C4-2B (cell line): ENCODE measurements at regions not wholly inside any gene's neighbourhood (a gene's known extent, or its start where the extent isn't known, plus 50 kb on each side); places are given as distances from the start of the nearest gene placed in this dataset.

Source experiments
- H3K27ac ChIP-seq: fragments of 450-650 bp; 2 replicates; pipeline ENCODE4 v1.5.1; 2017
- CTCF ChIP-seq: fragments of 450-650 bp; conservative IDR thresholded peaks from 2 replicates; pipeline ENCODE4 v1.5.1; 2017; ENCODE audit warnings: mild to moderate bottlenecking
- ZFX ChIP-seq: fragments of 450-650 bp; IDR thresholded peaks from 2 replicates; pipeline ENCODE4 v1.6.1; 2017

GRCh38 chr4:140258476-140258875 is 104.5 kb upstream of the MAML3 start:
- H3K27ac ChIP-seq, result no peak overlapping the region
- TF ChIP-seq ZFX (no peak), CTCF (no peak)

- TF ChIP-seq CTCF, result no peak
- no peak for TF ChIP-seq ZFX
- no peak overlapping the region for H3K27ac ChIP-seq
These were observed 103.7 kb upstream of the MAML3 start for GRCh38 chr4:140257461-140258305.

DNA sequence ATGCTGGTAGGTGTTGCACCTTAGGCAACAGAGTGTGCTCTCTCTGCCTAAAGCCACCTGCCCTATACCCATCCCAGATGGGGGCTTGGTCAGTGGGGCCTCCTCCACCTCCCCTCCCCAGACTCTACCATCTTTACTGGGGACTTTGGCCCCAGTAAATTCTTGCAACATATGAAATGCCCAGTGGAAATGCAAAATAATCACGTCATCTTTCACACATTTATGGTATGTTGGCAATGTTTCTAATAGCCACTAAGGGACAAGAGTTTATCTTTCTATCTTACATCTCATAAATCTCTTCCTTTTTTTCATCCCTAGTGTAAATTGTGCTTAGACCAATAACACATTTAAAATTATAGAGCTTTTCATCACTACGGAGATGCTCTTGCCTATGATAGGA is 103.0 kb upstream of the MAML3 start:
- H3K27ac ChIP-seq, result no peak overlapping the region
- TF ChIP-seq CTCF, result no peak

DNA sequence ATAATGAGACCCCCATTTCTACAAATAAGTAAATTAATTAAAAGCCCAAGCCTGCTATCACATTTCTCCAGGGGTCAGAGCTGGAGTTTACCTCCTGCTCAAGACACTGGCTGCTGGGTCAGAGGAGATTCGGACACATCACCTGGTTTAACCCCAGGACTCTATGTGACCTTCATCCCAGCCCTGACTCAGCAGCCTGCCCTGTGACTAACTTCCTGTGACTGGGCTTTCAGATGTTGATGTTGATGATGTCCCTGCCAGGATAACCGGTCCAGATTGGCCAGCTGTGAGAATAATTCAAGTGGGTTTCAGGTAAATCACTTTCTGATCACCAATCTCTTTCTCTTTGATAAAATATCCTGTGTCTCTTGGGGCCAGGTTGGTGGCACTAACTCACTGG is 102.4 kb upstream of the MAML3 start:
- TF ChIP-seq CTCF (no peak), ZFX (no peak)
- H3K27ac ChIP-seq, result no peak overlapping the region

DNA sequence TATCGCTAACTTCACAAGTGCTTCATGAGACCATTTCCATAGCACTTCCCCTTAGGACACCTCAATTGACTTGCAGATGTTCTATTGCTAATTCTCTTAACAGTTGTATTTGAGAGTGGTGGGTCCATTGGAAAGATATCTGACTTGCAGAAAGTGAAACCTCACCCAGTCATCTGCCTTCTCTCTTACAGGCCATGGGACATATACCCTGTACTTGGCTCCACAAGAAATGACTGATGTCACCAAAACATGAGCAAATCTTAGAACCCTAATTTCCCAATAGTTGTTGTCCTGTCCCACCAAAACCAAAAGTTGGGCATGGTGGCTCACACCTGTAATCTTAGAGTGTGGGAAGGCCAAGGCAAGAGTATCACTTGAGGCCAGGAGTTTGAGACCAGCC is 101.9 kb upstream of the MAML3 start:
- H3K27ac ChIP-seq, result no peak overlapping the region
- TF ChIP-seq CTCF, result no peak
- no peak for TF ChIP-seq ZFX

DNA sequence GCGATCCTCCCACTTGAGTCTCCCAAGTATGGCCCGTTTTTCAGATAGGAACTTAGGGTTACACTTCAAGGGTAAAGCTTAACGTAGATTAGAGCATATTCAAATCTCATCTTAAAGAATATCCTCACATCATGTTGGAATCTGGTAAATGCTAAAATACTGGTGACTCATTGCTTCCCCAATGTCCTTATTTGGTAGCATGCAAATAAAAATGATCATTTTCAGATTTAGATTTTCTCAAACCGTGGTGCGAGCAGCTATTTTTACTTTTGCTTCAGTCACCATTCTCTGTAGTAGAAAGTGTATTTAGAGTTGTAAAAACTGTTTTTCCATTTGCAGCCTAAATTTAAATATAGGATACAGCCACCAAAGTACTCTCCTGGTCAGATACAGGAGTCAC is 101.5 kb upstream of the MAML3 start:
- TF ChIP-seq CTCF, result no peak
- H3K27ac ChIP-seq, result no peak overlapping the region

GRCh38 chr4:140254651-140255299 is 100.8 kb upstream of the MAML3 start:
- TF ChIP-seq ZFX (no peak), CTCF (no peak)
- no peak overlapping the region for H3K27ac ChIP-seq
